ENCODE measurements at regions not wholly inside any gene's neighbourhood (a gene's known extent, or its start where the extent isn't known, plus 50 kb on each side); places are given as distances from the start of the nearest gene placed in this dataset.
"Not testable (repeated sequence)": the region's sequence is repeated elsewhere in the genome, so short reads cannot be mapped to it uniquely, and the experiment has no call there.

GRCh38 chr5:5741418-5741817 is 318.9 kb downstream of the ICE1 start:
- Histone ChIP-seq H2AFZ (ENCODE audit: low read length) (no peak overlapping the region), H3K4me3 (ENCODE audit: low read length) (no peak overlapping the region), H3K9me3 (ENCODE audit: low read length) (peaks cover 10% of the 10 kb centered on the region; the same call in 1 of the 2 replicates), H3K27ac (ENCODE audit: low read length) (no peak overlapping the region), H3K4me1 (ENCODE audit: low read length) (peaks cover 5% of the 10 kb centered on the region), H3K36me3 (ENCODE audit: insufficient read depth, low read length) (no peaks in the 10 kb centered on the region), H3K9ac (ENCODE audit: low read length) (no peak overlapping the region), H3K27me3 (ENCODE audit: low read length) (no peaks in the 10 kb centered on the region), H3K9me2 (replicated peaks; ENCODE audit: insufficient read depth, low read length) (no peaks in the 10 kb centered on the region), H4K20me1 (ENCODE audit: insufficient read depth, low read depth, low read length) (no peaks in the 10 kb centered on the region), H3K79me2 (ENCODE audit: low read length) (no peaks in the 10 kb centered on the region), H3K4me2 (ENCODE audit: low read depth, low read length, poor library complexity, severe bottlenecking) (no peak overlapping the region)
- no peak for DNase-seq

GRCh38 chr5:5739490-5739945 is 317.0 kb downstream of the ICE1 start:
- Histone ChIP-seq H4K20me1 (ENCODE audit: insufficient read depth, low read depth, low read length) (no peaks in the 10 kb centered on the region), H3K9me2 (replicated peaks; ENCODE audit: insufficient read depth, low read length) (no peaks in the 10 kb centered on the region), H3K4me3 (ENCODE audit: low read length) (no peak overlapping the region), H3K79me2 (ENCODE audit: low read length) (no peaks in the 10 kb centered on the region), H3K27me3 (ENCODE audit: low read length) (no peaks in the 10 kb centered on the region), H3K27ac (ENCODE audit: low read length) (no peak overlapping the region), H3K9ac (ENCODE audit: low read length) (no peak overlapping the region), H2AFZ (ENCODE audit: low read length) (no peak overlapping the region), H3K9me3 (ENCODE audit: low read length) (no peaks in the 10 kb centered on the region), H3K4me2 (ENCODE audit: low read depth, low read length, poor library complexity, severe bottlenecking) (no peak overlapping the region), H3K36me3 (ENCODE audit: insufficient read depth, low read length) (no peaks in the 10 kb centered on the region), H3K4me1 (ENCODE audit: low read length) (peaks cover 5% of the 10 kb centered on the region)
- DNase-seq, result no peak

GRCh38 chr5:5738797-5739489 is 316.5 kb downstream of the ICE1 start:
- Histone ChIP-seq H3K27me3 (ENCODE audit: low read length) (no peaks in the 10 kb centered on the region), H3K4me3 (ENCODE audit: low read length) (no peak overlapping the region), H4K20me1 (ENCODE audit: insufficient read depth, low read depth, low read length) (no peaks in the 10 kb centered on the region), H3K4me2 (ENCODE audit: low read depth, low read length, poor library complexity, severe bottlenecking) (no peak overlapping the region), H3K4me1 (ENCODE audit: low read length) (peaks cover 5% of the 10 kb centered on the region), H3K9me2 (replicated peaks; ENCODE audit: insufficient read depth, low read length) (no peaks in the 10 kb centered on the region), H3K9ac (ENCODE audit: low read length) (no peak overlapping the region), H3K27ac (ENCODE audit: low read length) (no peak overlapping the region), H2AFZ (ENCODE audit: low read length) (no peak overlapping the region), H3K9me3 (ENCODE audit: low read length) (no peaks in the 10 kb centered on the region), H3K36me3 (ENCODE audit: insufficient read depth, low read length) (no peaks in the 10 kb centered on the region), H3K79me2 (ENCODE audit: low read length) (no peaks in the 10 kb centered on the region)
- DNase-seq, result no peak

- Histone ChIP-seq H3K27me3 (ENCODE audit: low read length) (no peaks in the 10 kb centered on the region), H3K79me2 (ENCODE audit: low read length) (no peaks in the 10 kb centered on the region), H2AFZ (ENCODE audit: low read length) (no peak overlapping the region), H3K4me1 (ENCODE audit: low read length) (peaks cover 11% of the 10 kb centered on the region), H3K9ac (ENCODE audit: low read length) (no peak overlapping the region), H3K36me3 (ENCODE audit: insufficient read depth, low read length) (no peaks in the 10 kb centered on the region), H3K9me2 (replicated peaks; ENCODE audit: insufficient read depth, low read length) (no peaks in the 10 kb centered on the region), H4K20me1 (ENCODE audit: insufficient read depth, low read depth, low read length) (no peaks in the 10 kb centered on the region), H3K27ac (ENCODE audit: low read length) (no peak overlapping the region), H3K9me3 (ENCODE audit: low read length) (no peaks in the 10 kb centered on the region), H3K4me2 (ENCODE audit: low read depth, low read length, poor library complexity, severe bottlenecking) (no peak overlapping the region), H3K4me3 (ENCODE audit: low read length) (no peak overlapping the region)
- no peak for DNase-seq
Measured at GRCh38 chr5:5736007-5736406, 313.5 kb downstream of the ICE1 start.

GRCh38 chr5:5733058-5733457 is 310.6 kb downstream of the ICE1 start:
- not testable (repeated sequence) for H3K4me2 ChIP-seq (ENCODE audit: low read depth, low read length, poor library complexity, severe bottlenecking); H3K79me2 ChIP-seq (ENCODE audit: low read length); H4K20me1 ChIP-seq (ENCODE audit: insufficient read depth, low read depth, low read length); H3K27me3 ChIP-seq (ENCODE audit: low read length); H2AFZ ChIP-seq (ENCODE audit: low read length); H3K4me3 ChIP-seq (ENCODE audit: low read length); H3K9me2 ChIP-seq (replicated peaks; ENCODE audit: insufficient read depth, low read length); H3K27ac ChIP-seq (ENCODE audit: low read length); H3K4me1 ChIP-seq (ENCODE audit: low read length); H3K9ac ChIP-seq (ENCODE audit: low read length); DNase-seq; H3K36me3 ChIP-seq (ENCODE audit: insufficient read depth, low read length); H3K9me3 ChIP-seq (ENCODE audit: low read length)

GRCh38 chr5:5726401-5726800 is 303.9 kb downstream of the ICE1 start:
- Histone ChIP-seq H3K4me1 (ENCODE audit: low read length) (no peaks in the 10 kb centered on the region), H3K4me2 (ENCODE audit: low read depth, low read length, poor library complexity, severe bottlenecking) (no peak overlapping the region), H3K27ac (ENCODE audit: low read length) (no peak overlapping the region), H3K4me3 (ENCODE audit: low read length) (no peak overlapping the region), H3K9me2 (replicated peaks; ENCODE audit: insufficient read depth, low read length) (no peaks in the 10 kb centered on the region), H3K79me2 (ENCODE audit: low read length) (no peaks in the 10 kb centered on the region), H3K9me3 (ENCODE audit: low read length) (no peaks in the 10 kb centered on the region), H3K27me3 (ENCODE audit: low read length) (no peaks in the 10 kb centered on the region), H2AFZ (ENCODE audit: low read length) (no peak overlapping the region), H3K36me3 (ENCODE audit: insufficient read depth, low read length) (no peaks in the 10 kb centered on the region), H4K20me1 (ENCODE audit: insufficient read depth, low read depth, low read length) (no peaks in the 10 kb centered on the region), H3K9ac (ENCODE audit: low read length) (no peak overlapping the region)
- no peak for DNase-seq

GRCh38 chr5:5721881-5722280 is 299.4 kb downstream of the ICE1 start:
- no peaks in the 10 kb centered on the region for H3K79me2 ChIP-seq (ENCODE audit: low read length)
- no peak for DNase-seq
- no peak overlapping the region for H3K9ac ChIP-seq (ENCODE audit: low read length)
- H3K9me3 ChIP-seq (ENCODE audit: low read length), result no peaks in the 10 kb centered on the region
- H2AFZ ChIP-seq (ENCODE audit: low read length), result no peak overlapping the region
- H3K9me2 ChIP-seq (replicated peaks; ENCODE audit: insufficient read depth, low read length), result no peaks in the 10 kb centered on the region
- H3K4me3 ChIP-seq (ENCODE audit: low read length), result no peak overlapping the region
- H3K4me2 ChIP-seq (ENCODE audit: low read depth, low read length, poor library complexity, severe bottlenecking), result no peak overlapping the region
- H3K36me3 ChIP-seq (ENCODE audit: insufficient read depth, low read length), result no peaks in the 10 kb centered on the region
- no peaks in the 10 kb centered on the region for H3K4me1 ChIP-seq (ENCODE audit: low read length)
- no peak overlapping the region for H3K27ac ChIP-seq (ENCODE audit: low read length)
- H3K27me3 ChIP-seq (ENCODE audit: low read length), result no peaks in the 10 kb centered on the region
- H4K20me1 ChIP-seq (ENCODE audit: insufficient read depth, low read depth, low read length), result no peaks in the 10 kb centered on the region

GRCh38 chr5:5719292-5719691 is 296.8 kb downstream of the ICE1 start:
- Histone ChIP-seq H2AFZ (ENCODE audit: low read length) (no peak overlapping the region), H3K79me2 (ENCODE audit: low read length) (no peaks in the 10 kb centered on the region), H3K9me3 (ENCODE audit: low read length) (no peaks in the 10 kb centered on the region), H3K9ac (ENCODE audit: low read length) (no peak overlapping the region), H3K27ac (ENCODE audit: low read length) (no peak overlapping the region), H3K4me2 (ENCODE audit: low read depth, low read length, poor library complexity, severe bottlenecking) (no peak overlapping the region), H3K27me3 (ENCODE audit: low read length) (no peaks in the 10 kb centered on the region), H3K9me2 (replicated peaks; ENCODE audit: insufficient read depth, low read length) (no peaks in the 10 kb centered on the region), H4K20me1 (ENCODE audit: insufficient read depth, low read depth, low read length) (no peaks in the 10 kb centered on the region), H3K4me3 (ENCODE audit: low read length) (no peak overlapping the region), H3K4me1 (ENCODE audit: low read length) (no peaks in the 10 kb centered on the region), H3K36me3 (ENCODE audit: insufficient read depth, low read length) (no peaks in the 10 kb centered on the region)
- no peak for DNase-seq
